AG10803 (cell line): ENCODE measurements at regions not wholly inside any gene's neighbourhood (a gene's known extent, or its start where the extent isn't known, plus 50 kb on each side); places are given as distances from the start of the nearest gene placed in this dataset.
"Not testable (repeated sequence)": the region's sequence is repeated elsewhere in the genome, so short reads cannot be mapped to it uniquely, and the experiment has no call there.

ENCODE experiments used
- DNase-seq: peaks from one replicate; pipeline ENCODE4 v3.0.0; 2010; ENCODE audit warnings: low read depth
- H3K4me3 ChIP-seq: 2 replicates; pipeline ENCODE4 v1.5.1; 2011; ENCODE audit warnings: mild to moderate bottlenecking, low read length, control low read depth
- CTCF ChIP-seq: conservative IDR thresholded peaks from 2 replicates; pipeline ENCODE4 v1.5.1; 2011; ENCODE audit warnings: mild to moderate bottlenecking, low read length, control low read depth, inconsistent platforms

GRCh38 chr7:110308791-110309190 lies 782.1 kb upstream of the LRRN3 start:
- DNase-seq = no peak
- H3K4me3 ChIP-seq = no peak overlapping the region
- TF ChIP-seq CTCF = no peak

- no peak overlapping the region for H3K4me3 ChIP-seq
- TF ChIP-seq CTCF = no peak
- no peak for DNase-seq
Measured at GRCh38 chr7:110309941-110310340, 781.0 kb upstream of the LRRN3 start.

- DNase-seq = no peak
- no peak for TF ChIP-seq CTCF
- no peak overlapping the region for H3K4me3 ChIP-seq
Measured at GRCh38 chr7:110311556-110311955, 779.4 kb upstream of the LRRN3 start.

- H3K4me3 ChIP-seq = no peak overlapping the region
- no peak for TF ChIP-seq CTCF
- DNase-seq = no peak
Measured at GRCh38 chr7:110317541-110318265, 773.2 kb upstream of the LRRN3 start.

- not testable (repeated sequence) for H3K4me3 ChIP-seq, DNase-seq
Measured at GRCh38 chr7:110320285-110320684, 770.6 kb upstream of the LRRN3 start.

GRCh38 chr7:110322796-110323195 lies 768.1 kb upstream of the LRRN3 start:
- no peak for DNase-seq
- TF ChIP-seq CTCF = no peak
- no peak overlapping the region for H3K4me3 ChIP-seq

GRCh38 chr7:110326966-110327365 lies 764.0 kb upstream of the LRRN3 start:
- no peak for TF ChIP-seq CTCF
- H3K4me3 ChIP-seq = no peak overlapping the region
- DNase-seq = no peak
